IMR-90 (cell line): ENCODE measurements at regions not wholly inside any gene's neighbourhood (a gene's known extent, or its start where the extent isn't known, plus 50 kb on each side); places are given as distances from the start of the nearest gene placed in this dataset.

Experiments
- ATAC-seq: fragments of 200-7000 bp; cut with Tn5 transposase; 2 replicates; pipeline ENCODE4 v1.9.1; 2020; ENCODE audit warnings: low read depth, mild to moderate bottlenecking, moderate library complexity
- BruUV-seq: library from RNA; stranded (reverse); fragments of 400-500 nt; replicated peaks from 2 replicates; lab custom pipeline; 2021; lab: Mats Ljungman, UMichigan
- CTCF ChIA-PET: fragments of 300-600 bp; formaldehyde crosslinking; extraction: SDS; loops from one replicate; lab custom pipeline; 2021; ENCODE audit warnings: antibody characterized with exemption; lab: Yijun Ruan, JAX
- POLR2A ChIA-PET: fragments of 300-600 bp; sonication (Branson Sonifier 250); formaldehyde crosslinking; loops from one replicate; lab custom pipeline; 2022; ENCODE audit warnings: antibody characterized with exemption; ENCODE audit not compliant: unreplicated experiment; lab: Charles Lee
- DNase-seq: peaks from one replicate; pipeline ENCODE4 v3.0.0; 2013
- H2AFZ ChIP-seq: replicated peaks from 2 replicates; pipeline ENCODE3; 2013; ENCODE audit warnings: low read length, mild to moderate bottlenecking; ENCODE audit not compliant: poor library complexity
- H2AK5ac ChIP-seq: 2 replicates; pipeline ENCODE4 v1.6.1; 2013; ENCODE audit warnings: low read depth, low read length, inconsistent platforms
- H2AK9ac ChIP-seq: replicated peaks from 2 replicates; pipeline ENCODE3; 2013; ENCODE audit warnings: mild to moderate bottlenecking, low read depth, low read length, moderate library complexity; ENCODE audit not compliant: poor library complexity
- H2BK120ac ChIP-seq: 2 replicates; pipeline ENCODE4 v1.6.1; 2013; ENCODE audit warnings: low read depth, low read length, inconsistent platforms
- H2BK15ac ChIP-seq: 3 replicates; pipeline ENCODE4 v1.6.1; 2013; ENCODE audit warnings: low read depth, low read length, inconsistent platforms
- H2BK20ac ChIP-seq: 2 replicates; pipeline ENCODE4 v1.6.1; 2013; ENCODE audit warnings: low read depth, mild to moderate bottlenecking, inconsistent platforms, low read length, moderate library complexity
- H2BK5ac ChIP-seq: 2 replicates; pipeline ENCODE4 v1.6.1; 2013; ENCODE audit warnings: mild to moderate bottlenecking, low read depth, low read length, inconsistent platforms; ENCODE audit not compliant: poor library complexity, severe bottlenecking
- H3K14ac ChIP-seq: replicated peaks from 2 replicates; pipeline ENCODE4 v1.6.1; 2013; ENCODE audit warnings: low read depth, low read length, inconsistent platforms
- H3K18ac ChIP-seq: 2 replicates; pipeline ENCODE4 v1.6.1; 2013; ENCODE audit warnings: low read depth, low read length, control low read depth
- H3K23ac ChIP-seq: 2 replicates; pipeline ENCODE4 v1.6.1; 2013; ENCODE audit warnings: low read depth, low read length, inconsistent platforms
- H3K27ac ChIP-seq: 2 replicates; pipeline ENCODE4 v1.5.1; 2013; ENCODE audit warnings: mild to moderate bottlenecking, control low read depth, low read length; ENCODE audit not compliant: insufficient read depth
- H3K27me3 ChIP-seq: 2 replicates; pipeline ENCODE4 v1.6.1; 2013; ENCODE audit warnings: low read length; ENCODE audit not compliant: control insufficient read depth, insufficient read depth
- H3K36me3 ChIP-seq: 2 replicates; pipeline ENCODE4 v1.6.1; 2013; ENCODE audit warnings: low read length, mixed read lengths; ENCODE audit not compliant: control insufficient read depth, insufficient read depth
- H3K4ac ChIP-seq: 2 replicates; pipeline ENCODE4 v1.6.1; 2013; ENCODE audit warnings: low read depth, low read length, inconsistent platforms
- H3K4me1 ChIP-seq: 2 replicates; pipeline ENCODE4 v1.6.1; 2013; ENCODE audit warnings: low read length, mixed read lengths; ENCODE audit not compliant: control insufficient read depth, insufficient read depth
- H3K4me2 ChIP-seq: 2 replicates; pipeline ENCODE4 v1.6.1; 2013; ENCODE audit warnings: low read depth, mild to moderate bottlenecking, control low read depth, low read length, moderate library complexity
- H3K4me3 ChIP-seq: 2 replicates; pipeline ENCODE4 v1.5.1; 2013; ENCODE audit warnings: low read depth, mild to moderate bottlenecking, control low read depth, low read length, moderate library complexity; ENCODE audit not compliant: insufficient read depth
- H3K56ac ChIP-seq: 2 replicates; pipeline ENCODE4 v1.6.1; 2013; ENCODE audit warnings: low read length, inconsistent platforms; ENCODE audit not compliant: insufficient read depth; ENCODE audit errors: extremely low read depth
- H3K79me1 ChIP-seq, 2 experiments: 2 replicates each; pipeline ENCODE4 v1.6.1; 2013; ENCODE audit warnings: low read length in 2 of 2, inconsistent platforms in 1 of 2, low read depth in 1 of 2
- H3K9ac ChIP-seq: 2 replicates; pipeline ENCODE4 v1.6.1; 2013; ENCODE audit warnings: low read depth, low read length, control low read depth
- H3K9me1 ChIP-seq: 2 replicates; pipeline ENCODE4 v1.6.1; 2013; ENCODE audit warnings: low read length, inconsistent platforms; ENCODE audit not compliant: insufficient read depth
- H3K9me3 ChIP-seq: 2 replicates; pipeline ENCODE4 v1.6.1; 2013; ENCODE audit warnings: low read length; ENCODE audit not compliant: control insufficient read depth, insufficient read depth
- H4K20me1 ChIP-seq: 2 replicates; pipeline ENCODE4 v1.6.1; 2013; ENCODE audit warnings: low read length, inconsistent platforms; ENCODE audit not compliant: insufficient read depth
- H4K5ac ChIP-seq: 2 replicates; pipeline ENCODE4 v1.6.1; 2013; ENCODE audit warnings: mild to moderate bottlenecking, low read depth, low read length, control low read depth
- H4K8ac ChIP-seq, 2 experiments: 2 replicates each; pipeline ENCODE4 v1.6.1; 2013; ENCODE audit warnings: low read depth in 2 of 2, low read length in 2 of 2, control low read depth in 1 of 2, inconsistent platforms in 1 of 2
- H4K91ac ChIP-seq: 2 replicates; pipeline ENCODE4 v1.6.1; 2013; ENCODE audit warnings: low read depth, low read length, inconsistent platforms; ENCODE audit not compliant: insufficient read depth
- BHLHE40 ChIP-seq: fragments of 150-350 bp; IDR thresholded peaks from 2 replicates; pipeline ENCODE4 v1.6.1; 2016; ENCODE audit warnings: mild to moderate bottlenecking, low read depth, low read length
- CEBPB ChIP-seq: IDR thresholded peaks from 2 replicates; pipeline ENCODE4 v1.6.1; 2012; ENCODE audit warnings: low read depth, low read length, improper control_type of control experiment
- CHD1 ChIP-seq: IDR thresholded peaks from 2 replicates; pipeline ENCODE4 v1.6.1; 2012; ENCODE audit warnings: low read depth, low read length, improper control_type of control experiment
- CTCF ChIP-seq: conservative IDR thresholded peaks from 2 replicates; pipeline ENCODE4 v1.5.1; 2012; ENCODE audit warnings: mild to moderate bottlenecking, low read depth, low read length, improper control_type of control experiment
- ELK1 ChIP-seq: fragments of 150-350 bp; IDR thresholded peaks from 2 replicates; pipeline ENCODE4 v1.6.1; 2016; ENCODE audit warnings: low read depth, mild to moderate bottlenecking, low read length, moderate library complexity, borderline replicate concordance
- FOS ChIP-seq: fragments of 150-350 bp; IDR thresholded peaks from 2 replicates; pipeline ENCODE4 v1.6.1; 2016; ENCODE audit warnings: low read depth, low read length
- MAFK ChIP-seq: IDR thresholded peaks from 2 replicates; pipeline ENCODE4 v1.6.1; 2012; ENCODE audit warnings: low read depth, low read length, improper control_type of control experiment
- MAZ ChIP-seq: IDR thresholded peaks from 2 replicates; pipeline ENCODE4 v1.6.1; 2012; ENCODE audit warnings: low read depth, mild to moderate bottlenecking, low read length, improper control_type of control experiment, moderate library complexity, borderline replicate concordance
- MXI1 ChIP-seq: IDR thresholded peaks from 2 replicates; pipeline ENCODE4 v1.6.1; 2012; ENCODE audit warnings: low read depth, mild to moderate bottlenecking, low read length, moderate library complexity, borderline replicate concordance
- NFE2L2 ChIP-seq: fragments of 150-350 bp; IDR thresholded peaks from 2 replicates; pipeline ENCODE4 v1.6.1; 2016; ENCODE audit warnings: low read depth, mild to moderate bottlenecking, low read length
- POLR2A ChIP-seq: IDR thresholded peaks from 2 replicates; pipeline ENCODE4 v1.6.1; 2012; ENCODE audit warnings: mild to moderate bottlenecking, low read depth, low read length
- RAD21 ChIP-seq: IDR thresholded peaks from 2 replicates; pipeline ENCODE4 v1.6.1; 2012; ENCODE audit warnings: low read length, improper control_type of control experiment
- RCOR1 ChIP-seq: IDR thresholded peaks from 2 replicates; pipeline ENCODE4 v1.6.1; 2012; ENCODE audit warnings: mild to moderate bottlenecking, low read length, improper control_type of control experiment; ENCODE audit not compliant: insufficient replicate concordance
- RFX5 ChIP-seq: IDR thresholded peaks from 2 replicates; pipeline ENCODE4 v1.8.0; 2012; ENCODE audit warnings: low read depth, mild to moderate bottlenecking, low read length, moderate library complexity
- SMC3 ChIP-seq: fragments of 150-350 bp; IDR thresholded peaks from 2 replicates; pipeline ENCODE4 v1.6.1; 2016; ENCODE audit warnings: low read depth, mild to moderate bottlenecking, antibody characterized with exemption, low read length, moderate library complexity
- USF2 ChIP-seq: fragments of 150-350 bp; IDR thresholded peaks from 2 replicates; pipeline ENCODE4 v1.6.1; 2017; ENCODE audit warnings: mild to moderate bottlenecking, antibody characterized with exemption, low read length, low read depth
- WGBS, 2 experiments: methylation state at CpG; one replicate each; pipeline versions ENCODE4 v1.1.5 to v1.1.7; 2013; ENCODE audit warnings: missing lambda C conversion rate in 2 of 2; ENCODE audit not compliant: insufficient read length in 1 of 2; ENCODE audit errors: extremely low coverage in 2 of 2; 5-methylcytosine and 5-hydroxymethylcytosine counted together
- dilution Hi-C: fragments of 300-500 bp; cut with HindIII; formaldehyde crosslinking; loops from one replicate; pipeline ENCODE4 v1.14.3; 2018; ENCODE audit warnings: low sequenced_read_pairs; ENCODE audit not compliant: unreplicated experiment
- in situ Hi-C: fragments of 300-500 bp; cut with MboI; formaldehyde crosslinking; loops from 3 replicates; pipeline ENCODE4 v1.14.3; 2019; ENCODE audit warnings: low sequenced_read_pairs, inconsistent platforms, mixed read lengths
- intact Hi-C: fragments of 100-400 bp; cut with micrococcal nuclease; formaldehyde crosslinking; loops from 2 replicates; pipeline ENCODE4 v1.10.0; 2022

- Histone ChIP-seq H3K56ac (no peak overlapping the region), H3K4me1 (no peaks in the 10 kb centered on the region), H3K14ac (no peak overlapping the region), H2AFZ (no peak overlapping the region), H3K23ac (no peak overlapping the region), H4K5ac (no peak overlapping the region), H4K91ac (no peak overlapping the region), H2BK15ac (no peak overlapping the region), H4K20me1 (no peaks in the 10 kb centered on the region), H4K8ac (no peak overlapping the region), H2AK5ac (no peak overlapping the region), H3K9me3 (no peaks in the 10 kb centered on the region), H3K18ac (no peak overlapping the region), H3K4me3 (no peak overlapping the region), H3K4ac (no peak overlapping the region), H2BK20ac (no peak overlapping the region), H3K27me3 (no peaks in the 10 kb centered on the region), H3K36me3 (no peaks in the 10 kb centered on the region), H3K27ac (no peak overlapping the region), H3K4me2 (no peak overlapping the region), H3K79me1 (no peaks in the 10 kb centered on the region), H2BK120ac (no peak overlapping the region), H2AK9ac (no peak overlapping the region), H2BK5ac (no peak overlapping the region), H3K9me1 (no peaks in the 10 kb centered on the region), H3K9ac (no peak overlapping the region)
- WGBS, 2 experiments: no CpG with 5 or more reads among the region's 2 CpGs
- CTCF ChIA-PET: no interaction called here
- intact Hi-C loops: no loop called here
- dilution Hi-C loops: no loop called here
- POLR2A ChIA-PET: no interaction called here
- no peak for ATAC-seq
- no peak for DNase-seq
- TF ChIP-seq POLR2A (no peak), BHLHE40 (no peak), CEBPB (no peak), NFE2L2 (no peak), CTCF (no peak), FOS (no peak), MAFK (no peak), MAZ (no peak), RFX5 (no peak), RCOR1 (no peak), USF2 (no peak), CHD1 (no peak), SMC3 (no peak), ELK1 (no peak), RAD21 (no peak), MXI1 (no peak)
- in situ Hi-C loops: no loop called here
- no TSS peak for BruUV-seq
Observed at GRCh38 chr1:79422726-79423125, 416.2 kb upstream of the ADGRL4 start.
